ENCODE measurements at regions not wholly inside any gene's neighbourhood (a gene's known extent, or its start where the extent isn't known, plus 50 kb on each side); places are given as distances from the start of the nearest gene placed in this dataset.

- DNase-seq (ENCODE audit: low read depth in 2 of 2): no peak
These were observed 878.5 kb upstream of the MAP3K7 start for GRCh38 chr6:91465393-91465792.

- no peak for DNase-seq (ENCODE audit: low read depth in 2 of 2)
These were observed 877.8 kb upstream of the MAP3K7 start for GRCh38 chr6:91464718-91465117.

- DNase-seq (ENCODE audit: low read depth in 2 of 2): no peak
These were observed 877.3 kb upstream of the MAP3K7 start for GRCh38 chr6:91464201-91464600.

GRCh38 chr6:91462241-91462640, 875.4 kb upstream of the MAP3K7 start:
- no peak for DNase-seq (ENCODE audit: low read depth in 2 of 2)

GRCh38 chr6:91453224-91453878, 866.5 kb upstream of the MAP3K7 start:
- no peak for DNase-seq (ENCODE audit: low read depth in 2 of 2)

- no peak for DNase-seq (ENCODE audit: low read depth in 2 of 2)
These were observed 862.7 kb upstream of the MAP3K7 start for GRCh38 chr6:91449539-91449938.

GRCh38 chr6:91447530-91448254, 860.8 kb upstream of the MAP3K7 start:
- DNase-seq (ENCODE audit: low read depth in 2 of 2): no peak

GRCh38 chr6:91447081-91447480, 860.2 kb upstream of the MAP3K7 start:
- DNase-seq (ENCODE audit: low read depth in 2 of 2): no peak

- DNase-seq (ENCODE audit: low read depth in 2 of 2): no peak
These were observed 856.5 kb upstream of the MAP3K7 start for GRCh38 chr6:91443405-91443804.

- no peak for DNase-seq (ENCODE audit: low read depth in 2 of 2)
These were observed 855.5 kb upstream of the MAP3K7 start for GRCh38 chr6:91442342-91442741.

- no peak for DNase-seq (ENCODE audit: low read depth in 2 of 2)
These were observed 851.7 kb upstream of the MAP3K7 start for GRCh38 chr6:91438570-91438969.

GRCh38 chr6:91437315-91437729, 850.5 kb upstream of the MAP3K7 start:
- no peak for DNase-seq (ENCODE audit: low read depth in 2 of 2)

- DNase-seq (ENCODE audit: low read depth in 2 of 2): no peak
These were observed 849.6 kb upstream of the MAP3K7 start for GRCh38 chr6:91436448-91436847.

GRCh38 chr6:91435630-91436029, 848.8 kb upstream of the MAP3K7 start:
- no peak for DNase-seq (ENCODE audit: low read depth in 2 of 2)

GRCh38 chr6:91434576-91434975, 847.7 kb upstream of the MAP3K7 start:
- DNase-seq (ENCODE audit: low read depth in 2 of 2): no peak

- no peak for DNase-seq (ENCODE audit: low read depth in 2 of 2)
These were observed 847.0 kb upstream of the MAP3K7 start for GRCh38 chr6:91433660-91434534.

GRCh38 chr6:91428953-91429560, 842.2 kb upstream of the MAP3K7 start:
- no peak for DNase-seq (ENCODE audit: low read depth in 2 of 2)

GRCh38 chr6:91428296-91428695, 841.4 kb upstream of the MAP3K7 start:
- DNase-seq (ENCODE audit: low read depth in 2 of 2): no peak

- DNase-seq (ENCODE audit: low read depth in 2 of 2): no peak
These were observed 833.4 kb upstream of the MAP3K7 start for GRCh38 chr6:91420243-91420642.

- DNase-seq (ENCODE audit: low read depth in 2 of 2): no peak
These were observed 828.2 kb upstream of the MAP3K7 start for GRCh38 chr6:91415031-91415605.

GRCh38 chr6:91412532-91412931, 825.7 kb upstream of the MAP3K7 start:
- no peak for DNase-seq (ENCODE audit: low read depth in 2 of 2)

GRCh38 chr6:91407706-91408105, 820.8 kb upstream of the MAP3K7 start:
- DNase-seq (ENCODE audit: low read depth in 2 of 2): no peak
